ENCODE measurements at regions not wholly inside any gene's neighbourhood (a gene's known extent, or its start where the extent isn't known, plus 50 kb on each side); places are given as distances from the start of the nearest gene placed in this dataset.

GRCh38 chr9:18423791-18424531 lies 50.0 kb upstream of the ADAMTSL1 start:
- intact Hi-C loops (cut with DNase I) = no loop called here
- H3K9me3 ChIP-seq = no peaks in the 10 kb centered on the region
- H3K27me3 ChIP-seq = no peaks in the 10 kb centered on the region
- H3K4me1 ChIP-seq = no peaks in the 10 kb centered on the region
- ATAC-seq = peak; percentile 54
- no peak for DNase-seq
- no peak overlapping the region for H3K4me3 ChIP-seq
- H3K27ac ChIP-seq = no peak overlapping the region
- H3K36me3 ChIP-seq = no peaks in the 10 kb centered on the region
- no peak for TF ChIP-seq CTCF (IDR thresholded peaks at IDR 0.05)
